GM12878 (cell line): ENCODE measurements at regions not wholly inside any gene's neighbourhood (a gene's known extent, or its start where the extent isn't known, plus 50 kb on each side); places are given as distances from the start of the nearest gene placed in this dataset.

Source experiments
- ATAC-seq: fragments of 200-7000 bp; cut with Tn5 transposase; 3 replicates; pipeline ENCODE4 v1.9.1; 2020; ENCODE audit warnings: mild to moderate bottlenecking, moderate library complexity
- BruUV-seq: library from RNA; stranded (reverse); fragments of 400-500 nt; replicated peaks from 2 replicates; lab custom pipeline; 2021; lab: Mats Ljungman, UMichigan
- CTCF ChIA-PET: fragments of 300-600 bp; sonication (Branson Sonifier 250); formaldehyde crosslinking; extraction: SDS; loops from one replicate; lab custom pipeline; 2021; ENCODE audit warnings: inconsistent platforms; lab: Yijun Ruan, JAX
- POLR2A ChIA-PET: fragments of 350-600 bp; formaldehyde crosslinking; extraction: SDS; loops from one replicate; lab custom pipeline; 2021; ENCODE audit warnings: inconsistent platforms; lab: Charles Lee
- RAD21 ChIA-PET: fragments of 300-600 bp; sonication (Branson Sonifier 250); formaldehyde crosslinking; loops from one replicate; lab custom pipeline; 2023; ENCODE audit warnings: antibody characterized with exemption; ENCODE audit not compliant: unreplicated experiment; lab: Charles Lee
- SMC1A ChIA-PET: fragments of 300-600 bp; sonication (Branson Sonifier 250); formaldehyde crosslinking; loops from one replicate; lab custom pipeline; 2023; ENCODE audit not compliant: unreplicated experiment, uncharacterized antibody; lab: Charles Lee
- DNase-seq: peaks from one replicate; pipeline ENCODE4 v3.0.0-alpha.2; 2011; ENCODE audit warnings: low read depth, low spot score
- FAIRE-seq: peaks from 3 replicates; lab custom pipeline; 2011; peaks lifted over from hg19 to GRCh38; lab: Jason Lieb, UNC
- H2AFZ ChIP-seq: 2 replicates; pipeline ENCODE4 v1.6.0; 2011; ENCODE audit warnings: low read depth, low read length, control low read depth; ENCODE audit not compliant: control insufficient read depth
- H3K27ac ChIP-seq: 2 replicates; pipeline ENCODE4 v1.5.1; 2011; ENCODE audit warnings: control low read depth; ENCODE audit not compliant: control insufficient read depth, insufficient read depth
- H3K27me3 ChIP-seq, 2 experiments: replicated peaks in 1 of 2; 2 replicates each; pipeline versions ENCODE4 v1.6.0 to v1.6.1; 2011; ENCODE audit warnings: low read length in 1 of 2; ENCODE audit not compliant: control insufficient read depth in 2 of 2, insufficient read depth in 2 of 2
- H3K36me3 ChIP-seq, 2 experiments: 2 replicates each; pipeline ENCODE4 v1.5.1; 2011; ENCODE audit warnings: low read length in 1 of 2; ENCODE audit not compliant: control insufficient read depth in 2 of 2, insufficient read depth in 2 of 2
- H3K4me1 ChIP-seq: 2 replicates; pipeline ENCODE4 v1.6.1; 2011; ENCODE audit warnings: mild to moderate bottlenecking, low read length, moderate library complexity, mixed read lengths; ENCODE audit not compliant: control insufficient read depth, insufficient read depth
- H3K4me2 ChIP-seq: 2 replicates; pipeline ENCODE4 v1.6.0; 2011; ENCODE audit warnings: control low read depth; ENCODE audit not compliant: control insufficient read depth, insufficient read depth
- H3K4me3 ChIP-seq: fragments of 200-600 bp; sonication (generic); 2 replicates; pipeline ENCODE4 v1.5.1; 2016
- H3K79me2 ChIP-seq: 2 replicates; pipeline ENCODE4 v1.6.0; 2011; ENCODE audit warnings: low read length; ENCODE audit not compliant: control insufficient read depth, insufficient read depth
- H3K9ac ChIP-seq: 2 replicates; pipeline ENCODE4 v1.8.0; 2011; ENCODE audit warnings: low read length, control low read depth, mixed read lengths; ENCODE audit not compliant: control insufficient read depth, insufficient read depth
- H3K9me3 ChIP-seq: replicated peaks from 3 replicates; pipeline ENCODE4 v1.5.1; 2011; ENCODE audit warnings: mild to moderate bottlenecking, low read length; ENCODE audit not compliant: control insufficient read depth, insufficient read depth
- H4K20me1 ChIP-seq: 2 replicates; pipeline ENCODE4 v1.6.0; 2011; ENCODE audit not compliant: control insufficient read depth, insufficient read depth
- BHLHE40 ChIP-seq, 2 experiments: fragments of 450-650 bp in 1 of 2; IDR thresholded peaks; 2 replicates each; pipeline ENCODE4 v1.6.1; 2011 to 2017; ENCODE audit warnings: low read depth in 2 of 2, borderline replicate concordance in 1 of 2, improper control_type of control experiment in 1 of 2, low read length in 1 of 2, mild to moderate bottlenecking in 1 of 2
- MEF2A ChIP-seq: IDR thresholded peaks from 2 replicates; pipeline ENCODE4 v1.6.1; 2011; ENCODE audit warnings: low read depth, mild to moderate bottlenecking, low read length, moderate library complexity; ENCODE audit not compliant: insufficient read depth
- SMARCA5 ChIP-seq: fragments of 450-650 bp; IDR thresholded peaks from 2 replicates; pipeline ENCODE4 v1.6.1; 2017; ENCODE audit warnings: mild to moderate bottlenecking
- SMC3 ChIP-seq: IDR thresholded peaks from 2 replicates; pipeline ENCODE4 v1.6.1; 2011; ENCODE audit warnings: low read length, improper control_type of control experiment, borderline replicate concordance
- TBL1XR1 ChIP-seq: IDR thresholded peaks from 2 replicates; pipeline ENCODE4 v1.6.1; 2012; ENCODE audit warnings: low read depth, low read length, improper control_type of control experiment
- YBX1 ChIP-seq: fragments of 450-650 bp; IDR thresholded peaks from 2 replicates; pipeline ENCODE4 v1.6.1; 2016; ENCODE audit warnings: antibody characterized with exemption
- WGBS: methylation state at CpG from one replicate; pipeline ENCODE4 v1.1.6; 2016; ENCODE audit warnings: low lambda C conversion rate; ENCODE audit not compliant: insufficient replicate concordance, insufficient coverage; ENCODE audit errors: missing lambda C conversion rate; 5-methylcytosine and 5-hydroxymethylcytosine counted together
- in situ Hi-C: fragments of 300-500 bp; cut with MboI; formaldehyde crosslinking; loops from 9 replicates; pipeline ENCODE4 v1.14.3; 2018; ENCODE audit warnings: mixed read lengths
- intact Hi-C: fragments of 100-400 bp; cut with micrococcal nuclease; formaldehyde crosslinking; loops from one replicate; pipeline ENCODE4 v1.14.2; 2022; ENCODE audit not compliant: unreplicated experiment
- TF ChIP-seq, protein P1 (sequence below): fragments of 450-650 bp; IDR thresholded peaks from 2 replicates; pipeline ENCODE4 v1.6.1; 2016; ENCODE audit warnings: mild to moderate bottlenecking
- TF ChIP-seq, protein P2 (sequence below): IDR thresholded peaks from 2 replicates; pipeline ENCODE4 v1.6.1; 2012; ENCODE audit warnings: improper control_type of control experiment, low read depth, low read length; ENCODE audit not compliant: insufficient replicate concordance

DNA sequence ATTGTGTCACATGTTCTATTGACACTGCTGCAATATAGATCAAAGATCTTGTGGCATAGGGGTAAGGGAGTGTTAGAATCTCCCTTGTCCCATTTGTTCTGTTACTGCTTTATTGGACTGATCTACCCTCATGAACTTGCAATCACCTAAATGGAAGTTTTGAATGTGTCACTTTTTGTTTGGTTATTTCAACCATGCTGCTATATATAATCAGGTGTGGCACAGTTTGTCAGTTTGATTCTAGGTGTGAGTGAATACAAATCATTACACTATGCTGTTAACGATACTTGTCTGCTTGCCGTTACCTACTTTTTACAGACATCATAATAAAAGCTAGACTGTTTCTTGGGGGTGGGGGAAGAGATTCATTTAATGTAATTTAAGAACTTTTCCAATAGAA lies 82.6 kb downstream of the MAB21L3 start (continued):
- TF ChIP-seq MEF2A, result no peak
- no peak for TF ChIP-seq YBX1
- TF ChIP-seq BHLHE40 (IDR thresholded peaks at IDR 0.05; ENCODE audit: borderline replicate concordance in 1 of 2, low read depth in 2 of 2, low read length in 1 of 2), result no peak
- TF ChIP-seq, protein P1, sequence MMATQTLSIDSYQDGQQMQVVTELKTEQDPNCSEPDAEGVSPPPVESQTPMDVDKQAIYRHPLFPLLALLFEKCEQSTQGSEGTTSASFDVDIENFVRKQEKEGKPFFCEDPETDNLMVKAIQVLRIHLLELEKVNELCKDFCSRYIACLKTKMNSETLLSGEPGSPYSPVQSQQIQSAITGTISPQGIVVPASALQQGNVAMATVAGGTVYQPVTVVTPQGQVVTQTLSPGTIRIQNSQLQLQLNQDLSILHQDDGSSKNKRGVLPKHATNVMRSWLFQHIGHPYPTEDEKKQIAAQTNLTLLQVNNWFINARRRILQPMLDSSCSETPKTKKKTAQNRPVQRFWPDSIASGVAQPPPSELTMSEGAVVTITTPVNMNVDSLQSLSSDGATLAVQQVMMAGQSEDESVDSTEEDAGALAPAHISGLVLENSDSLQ, result no peak

DNA sequence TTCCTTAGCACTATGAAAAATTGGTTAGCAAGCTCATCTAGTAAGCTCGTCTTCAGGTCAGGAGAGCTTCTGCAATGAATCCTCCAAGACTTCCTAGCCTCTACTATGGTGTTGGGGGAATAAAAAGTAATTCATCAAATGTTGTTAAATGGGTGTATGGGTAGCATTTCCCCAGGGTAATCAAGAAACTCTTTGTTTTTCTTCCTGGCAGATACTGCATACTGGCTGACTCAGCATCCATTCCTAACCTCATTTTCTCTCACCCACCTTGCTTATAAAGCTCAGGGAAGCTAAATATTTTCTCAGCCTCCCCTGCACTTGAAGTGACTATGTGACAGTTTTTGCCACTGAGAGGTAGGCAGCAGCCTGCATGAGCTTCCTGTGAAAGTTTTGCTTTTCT lies 83.4 kb downstream of the MAB21L3 start:
- Histone ChIP-seq H2AFZ (no peak overlapping the region), H3K36me3 (no peaks in the 10 kb centered on the region), H3K79me2 (no peaks in the 10 kb centered on the region), H3K27ac (no peak overlapping the region), H3K4me3 (no peak overlapping the region), H3K9ac (no peak overlapping the region), H3K27me3 (no peaks in the 10 kb centered on the region; a peak in 1 of 4 replicates), H3K9me3 (no peaks in the 10 kb centered on the region), H3K4me1 (no peaks in the 10 kb centered on the region), H3K4me2 (no peak overlapping the region), H4K20me1 (no peaks in the 10 kb centered on the region)
- DNase-seq, result no peak
- ChIA-PET POLR2A (no interaction called here), SMC1A (interaction anchor here (0.6 kb wide), 3 partner anchors 10 to 52 kb away, joined by 3 read pairs; no protein-coding TSS in a partner anchor), RAD21 (interaction anchor here (2.3 kb wide), 1 partner anchor 291 kb away, joined by 6 read pairs; no protein-coding TSS in a partner anchor), CTCF (interaction anchor here (2.4 kb wide), 1 partner anchor 290 kb away, joined by 8 read pairs; no protein-coding TSS in a partner anchor)
- FAIRE-seq, result no peak
- WGBS, result 0% methylated on average over 1 of the region's 1 CpG
- TF ChIP-seq SMC3 (no peak), SMARCA5 (no peak), TBL1XR1 (no peak)
- TF ChIP-seq, protein P2, sequence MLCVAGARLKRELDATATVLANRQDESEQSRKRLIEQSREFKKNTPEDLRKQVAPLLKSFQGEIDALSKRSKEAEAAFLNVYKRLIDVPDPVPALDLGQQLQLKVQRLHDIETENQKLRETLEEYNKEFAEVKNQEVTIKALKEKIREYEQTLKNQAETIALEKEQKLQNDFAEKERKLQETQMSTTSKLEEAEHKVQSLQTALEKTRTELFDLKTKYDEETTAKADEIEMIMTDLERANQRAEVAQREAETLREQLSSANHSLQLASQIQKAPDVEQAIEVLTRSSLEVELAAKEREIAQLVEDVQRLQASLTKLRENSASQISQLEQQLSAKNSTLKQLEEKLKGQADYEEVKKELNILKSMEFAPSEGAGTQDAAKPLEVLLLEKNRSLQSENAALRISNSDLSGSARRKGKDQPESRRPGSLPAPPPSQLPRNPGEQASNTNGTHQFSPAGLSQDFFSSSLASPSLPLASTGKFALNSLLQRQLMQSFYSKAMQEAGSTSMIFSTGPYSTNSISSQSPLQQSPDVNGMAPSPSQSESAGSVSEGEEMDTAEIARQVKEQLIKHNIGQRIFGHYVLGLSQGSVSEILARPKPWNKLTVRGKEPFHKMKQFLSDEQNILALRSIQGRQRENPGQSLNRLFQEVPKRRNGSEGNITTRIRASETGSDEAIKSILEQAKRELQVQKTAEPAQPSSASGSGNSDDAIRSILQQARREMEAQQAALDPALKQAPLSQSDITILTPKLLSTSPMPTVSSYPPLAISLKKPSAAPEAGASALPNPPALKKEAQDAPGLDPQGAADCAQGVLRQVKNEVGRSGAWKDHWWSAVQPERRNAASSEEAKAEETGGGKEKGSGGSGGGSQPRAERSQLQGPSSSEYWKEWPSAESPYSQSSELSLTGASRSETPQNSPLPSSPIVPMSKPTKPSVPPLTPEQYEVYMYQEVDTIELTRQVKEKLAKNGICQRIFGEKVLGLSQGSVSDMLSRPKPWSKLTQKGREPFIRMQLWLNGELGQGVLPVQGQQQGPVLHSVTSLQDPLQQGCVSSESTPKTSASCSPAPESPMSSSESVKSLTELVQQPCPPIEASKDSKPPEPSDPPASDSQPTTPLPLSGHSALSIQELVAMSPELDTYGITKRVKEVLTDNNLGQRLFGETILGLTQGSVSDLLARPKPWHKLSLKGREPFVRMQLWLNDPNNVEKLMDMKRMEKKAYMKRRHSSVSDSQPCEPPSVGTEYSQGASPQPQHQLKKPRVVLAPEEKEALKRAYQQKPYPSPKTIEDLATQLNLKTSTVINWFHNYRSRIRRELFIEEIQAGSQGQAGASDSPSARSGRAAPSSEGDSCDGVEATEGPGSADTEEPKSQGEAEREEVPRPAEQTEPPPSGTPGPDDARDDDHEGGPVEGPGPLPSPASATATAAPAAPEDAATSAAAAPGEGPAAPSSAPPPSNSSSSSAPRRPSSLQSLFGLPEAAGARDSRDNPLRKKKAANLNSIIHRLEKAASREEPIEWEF, result no peak
- no TSS peak for BruUV-seq
- in situ Hi-C loops (no loop called here), intact Hi-C loops (no loop called here)
- ATAC-seq, result no peak
